GM21825 (cell line): ENCODE measurements at regions not wholly inside any gene's neighbourhood (a gene's known extent, or its start where the extent isn't known, plus 50 kb on each side); places are given as distances from the start of the nearest gene placed in this dataset.

Experiments used
- ATAC-seq: cut with Tn5 transposase; IDR thresholded peaks from one replicate; pipeline ENCODE4 v1.9.1; 2021; ENCODE audit warnings: mild to moderate bottlenecking, moderate library complexity; ENCODE audit not compliant: unreplicated experiment

GRCh38 chr4:62293551-62293950 lies 1093.4 kb downstream of the ADGRL3 start:
- no peak for ATAC-seq

- ATAC-seq, result no peak
Observed at GRCh38 chr4:62292911-62293310, 1092.8 kb downstream of the ADGRL3 start.

- no peak for ATAC-seq
Observed at GRCh38 chr4:62288808-62289541, 1088.8 kb downstream of the ADGRL3 start.

GRCh38 chr4:62285026-62285425 lies 1084.9 kb downstream of the ADGRL3 start:
- no peak for ATAC-seq

GRCh38 chr4:62279689-62280088 lies 1079.6 kb downstream of the ADGRL3 start:
- ATAC-seq, result no peak

- no peak for ATAC-seq
Observed at GRCh38 chr4:62275470-62275869, 1075.3 kb downstream of the ADGRL3 start.

- ATAC-seq, result no peak
Observed at GRCh38 chr4:62274782-62275181, 1074.7 kb downstream of the ADGRL3 start.

- ATAC-seq, result no peak
Observed at GRCh38 chr4:62271107-62271506, 1071.0 kb downstream of the ADGRL3 start.

GRCh38 chr4:62269918-62270317 lies 1069.8 kb downstream of the ADGRL3 start:
- ATAC-seq, result no peak

GRCh38 chr4:62263454-62263853 lies 1063.3 kb downstream of the ADGRL3 start:
- ATAC-seq, result no peak

- no peak for ATAC-seq
Observed at GRCh38 chr4:62262676-62263075, 1062.5 kb downstream of the ADGRL3 start.

- ATAC-seq, result no peak
Observed at GRCh38 chr4:62260254-62260653, 1060.1 kb downstream of the ADGRL3 start.

GRCh38 chr4:62256479-62256878 lies 1056.4 kb downstream of the ADGRL3 start:
- no peak for ATAC-seq

- ATAC-seq, result no peak
Observed at GRCh38 chr4:62252728-62253127, 1052.6 kb downstream of the ADGRL3 start.

GRCh38 chr4:62250100-62250499 lies 1050.0 kb downstream of the ADGRL3 start:
- ATAC-seq, result no peak

GRCh38 chr4:62243895-62244294 lies 1043.8 kb downstream of the ADGRL3 start:
- no peak for ATAC-seq

GRCh38 chr4:62235911-62236310 lies 1035.8 kb downstream of the ADGRL3 start:
- ATAC-seq, result no peak

GRCh38 chr4:62232814-62233213 lies 1032.7 kb downstream of the ADGRL3 start:
- no peak for ATAC-seq

- no peak for ATAC-seq
Observed at GRCh38 chr4:62231994-62232393, 1031.9 kb downstream of the ADGRL3 start.

- ATAC-seq, result no peak
Observed at GRCh38 chr4:62226082-62226481, 1026.0 kb downstream of the ADGRL3 start.

GRCh38 chr4:62222121-62222520 lies 1022.0 kb downstream of the ADGRL3 start:
- ATAC-seq, result no peak

GRCh38 chr4:62210486-62210885 lies 1010.4 kb downstream of the ADGRL3 start:
- no peak for ATAC-seq
